ENCODE measurements at regions not wholly inside any gene's neighbourhood (a gene's known extent, or its start where the extent isn't known, plus 50 kb on each side); places are given as distances from the start of the nearest gene placed in this dataset.

- no peak for DNase-seq
These were observed 55.1 kb upstream of the SLC25A26 start for GRCh38 chr3:66165660-66166059.

- no peak for DNase-seq
These were observed 56.6 kb upstream of the SLC25A26 start for GRCh38 chr3:66164155-66164554.

GRCh38 chr3:66163222-66163621 lies 57.6 kb upstream of the SLC25A26 start:
- no peak for DNase-seq

DNA sequence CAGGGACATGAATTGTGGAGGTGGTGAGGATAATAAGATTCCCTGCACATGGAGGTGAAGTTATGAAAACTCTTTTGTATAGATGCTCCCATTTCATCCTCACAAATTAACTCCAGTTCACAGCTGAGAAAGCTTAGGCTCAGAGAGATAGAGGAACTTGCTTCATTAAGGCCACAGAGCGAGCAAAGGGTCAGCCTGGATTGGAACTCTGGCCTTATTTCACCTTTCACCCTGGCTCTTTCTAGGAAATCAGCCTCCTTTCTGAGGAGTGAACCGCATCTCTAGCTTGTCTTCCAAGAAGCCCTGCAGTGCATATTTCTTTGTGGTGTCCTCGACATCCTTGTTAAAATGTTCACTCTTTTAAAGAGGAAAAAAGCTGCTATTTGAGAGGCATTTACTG lies 58.0 kb upstream of the SLC25A26 start:
- no peak for DNase-seq

- no peak for DNase-seq
These were observed 61.7 kb upstream of the SLC25A26 start for GRCh38 chr3:66158933-66159683.

DNA sequence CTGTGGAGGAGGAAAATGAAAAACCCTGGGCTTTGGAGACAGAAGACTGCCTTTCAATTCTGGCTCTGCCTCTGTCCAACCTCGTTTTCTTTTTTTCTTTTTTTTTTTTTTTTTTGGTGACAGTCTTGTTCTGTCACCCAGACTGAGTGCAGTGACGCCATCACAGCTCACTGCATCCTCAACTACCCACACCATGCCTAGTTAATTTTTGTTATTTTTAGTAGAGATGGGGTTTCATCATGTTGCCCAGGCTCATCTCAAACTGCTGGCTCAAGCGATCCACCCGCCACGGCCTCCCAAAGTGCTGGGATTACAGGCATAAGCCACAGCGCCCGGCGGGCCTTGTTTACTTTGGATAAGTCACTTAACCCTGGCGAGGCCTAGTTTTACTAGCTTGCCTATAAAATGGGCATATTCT lies 66.3 kb upstream of the SLC25A26 start:
- DNase-seq = peak in 1 of 51 donors; percentile 52

DNA sequence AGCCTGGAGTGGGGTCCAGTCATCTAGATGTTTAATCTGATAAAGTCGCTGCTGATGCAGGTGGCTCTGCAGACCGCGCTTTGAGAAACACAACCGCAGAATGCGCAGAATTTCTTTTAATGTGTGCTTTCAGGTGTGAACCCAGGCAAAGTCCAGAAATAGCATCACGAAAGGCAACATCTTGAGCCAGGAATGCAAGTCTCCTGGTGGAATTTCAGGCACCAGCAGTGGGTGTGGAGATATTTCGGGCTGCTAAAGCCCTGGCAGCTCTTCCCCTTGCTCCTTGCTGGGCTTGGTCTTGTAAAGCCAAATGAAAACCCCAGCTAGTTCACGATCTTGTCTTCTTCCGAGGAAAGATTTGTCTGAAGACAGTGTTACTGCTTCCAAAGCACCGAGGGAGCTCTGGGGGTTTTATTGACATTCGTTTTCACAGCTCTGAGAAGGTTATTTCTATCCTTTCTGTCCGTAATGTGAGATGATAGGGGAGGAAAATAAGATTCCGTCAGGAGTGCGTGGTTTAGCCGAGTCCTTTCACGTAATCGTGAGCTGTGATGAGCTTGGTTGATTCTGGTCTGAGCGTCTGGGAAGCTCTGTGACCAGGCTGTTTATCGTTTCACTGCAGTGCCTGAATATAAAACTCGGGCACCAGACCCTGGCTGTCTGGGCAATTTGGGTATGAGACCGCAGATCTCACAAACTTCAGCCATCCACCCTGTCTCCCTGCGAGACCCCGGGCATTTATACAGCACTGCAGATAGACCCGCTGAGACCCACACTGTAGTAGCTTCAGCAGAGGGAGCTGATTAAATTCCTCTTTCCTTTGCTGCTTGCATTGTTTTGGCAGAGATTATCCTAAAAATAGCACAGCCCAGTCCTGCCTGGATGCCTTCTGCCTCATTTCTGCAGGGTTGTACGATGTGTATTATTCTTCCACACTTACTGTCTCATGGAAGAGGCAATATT lies 67.0 kb upstream of the SLC25A26 start:
- DNase-seq = peak in 23 of 51 donors; percentile 1 to 60 (median 7)

GRCh38 chr3:66152336-66152735 lies 68.5 kb upstream of the SLC25A26 start:
- no peak for DNase-seq

- no peak for DNase-seq
These were observed 69.8 kb upstream of the SLC25A26 start for GRCh38 chr3:66150977-66151376.

- DNase-seq = no peak
These were observed 71.5 kb upstream of the SLC25A26 start for GRCh38 chr3:66149269-66149668.

DNA sequence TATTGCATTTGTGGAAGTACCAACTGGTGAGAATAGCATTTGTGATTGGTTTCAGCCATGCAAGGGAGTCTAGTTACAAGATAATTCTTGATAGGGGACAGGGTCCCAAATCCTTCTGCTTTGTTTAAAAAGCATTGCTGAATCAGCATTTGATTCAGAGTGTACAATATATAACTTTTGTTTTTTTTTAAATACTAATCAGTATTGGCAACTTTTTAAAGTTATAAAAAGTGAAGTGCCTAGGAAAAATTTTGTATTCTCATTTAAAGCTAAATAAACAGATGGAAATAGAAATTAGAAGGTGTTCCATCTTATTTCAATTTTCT lies 75.4 kb upstream of the SLC25A26 start:
- DNase-seq = no peak

GRCh38 chr3:66144568-66145407 lies 76.0 kb upstream of the SLC25A26 start:
- DNase-seq = no peak

- no peak for DNase-seq
These were observed 78.7 kb upstream of the SLC25A26 start for GRCh38 chr3:66142079-66142478.

DNA sequence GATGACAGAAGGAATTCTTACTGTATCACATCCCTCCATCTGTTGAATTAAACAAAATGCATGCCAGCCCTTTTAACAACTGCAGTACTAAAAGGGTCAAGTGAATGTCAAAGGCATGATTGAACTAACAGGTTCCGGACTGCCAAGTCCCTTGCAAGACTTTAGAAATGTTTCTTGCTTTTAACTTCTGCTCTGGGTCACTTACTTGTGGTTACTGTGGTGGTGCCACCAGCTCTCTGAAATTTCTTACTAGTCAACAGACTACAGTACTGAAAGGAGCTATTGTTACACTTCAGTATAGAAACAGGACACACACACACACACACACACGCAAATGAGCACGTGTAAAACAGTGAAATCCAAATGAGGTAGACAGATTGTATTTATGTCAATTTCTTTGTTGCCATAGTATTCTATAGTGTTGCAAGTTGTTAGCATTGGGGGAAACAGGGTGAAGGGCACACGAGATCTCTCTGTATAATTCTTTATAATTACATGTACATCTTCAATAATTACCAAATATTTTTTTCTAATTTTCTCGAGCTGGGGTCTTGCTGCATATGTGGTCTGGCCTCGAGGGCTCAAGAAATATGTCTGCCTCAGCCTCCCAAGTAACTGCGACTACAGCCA lies 79.9 kb upstream of the SLC25A26 start:
- no peak for DNase-seq

DNA sequence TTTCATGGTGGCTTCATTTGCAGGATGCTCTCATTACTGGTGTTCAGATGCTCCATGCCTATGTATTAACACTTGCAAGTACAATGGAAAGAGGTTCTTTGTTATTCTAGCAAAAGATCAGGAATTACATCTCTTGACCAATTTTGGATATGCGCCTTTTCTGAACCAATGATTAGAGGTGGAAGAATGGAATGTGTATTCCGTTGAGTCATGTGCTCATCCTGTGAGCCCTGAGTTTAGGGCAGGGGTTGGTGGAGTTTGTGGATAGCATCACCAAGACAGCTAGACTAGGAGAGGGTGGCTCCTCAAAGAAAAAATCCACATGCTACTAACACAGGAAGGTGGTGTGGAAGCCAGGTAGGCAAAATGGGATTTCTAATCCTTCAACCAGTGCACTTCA lies 80.7 kb upstream of the SLC25A26 start:
- no peak for DNase-seq

GRCh38 chr3:66139415-66139814 lies 81.4 kb upstream of the SLC25A26 start:
- peak in 1 of 51 donors; percentile 43 for DNase-seq

GRCh38 chr3:66138336-66139313 lies 82.2 kb upstream of the SLC25A26 start:
- peak in 28 of 51 donors; percentile 0 to 56 (median 14) for DNase-seq

DNA sequence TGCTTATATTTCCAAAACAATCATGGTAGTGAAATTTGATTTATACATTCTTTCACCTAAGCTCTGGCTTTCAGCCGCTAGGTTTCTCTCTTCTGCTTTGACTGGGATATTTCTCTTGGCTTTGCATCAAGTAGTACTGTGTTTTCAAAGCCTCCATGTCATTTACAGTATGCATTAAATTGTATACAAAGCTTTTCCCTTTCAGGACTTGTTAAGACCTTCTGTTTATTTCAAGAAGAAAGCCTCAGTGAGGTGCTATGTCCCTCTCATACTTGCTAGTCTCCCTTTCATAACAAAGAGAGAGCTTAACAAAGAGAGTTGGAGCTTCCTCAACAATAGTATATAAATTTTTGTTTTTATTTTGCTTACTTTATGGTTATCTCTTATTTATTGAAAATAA lies 84.2 kb upstream of the SLC25A26 start:
- no peak for DNase-seq

- no peak for DNase-seq
These were observed 86.9 kb upstream of the SLC25A26 start for GRCh38 chr3:66133853-66134445.

Data from hypothalamus (tissue), 51 donors.